ENCODE measurements at regions not wholly inside any gene's neighbourhood (a gene's known extent, or its start where the extent isn't known, plus 50 kb on each side); places are given as distances from the start of the nearest gene placed in this dataset.

- TF ChIP-seq, protein P1, sequence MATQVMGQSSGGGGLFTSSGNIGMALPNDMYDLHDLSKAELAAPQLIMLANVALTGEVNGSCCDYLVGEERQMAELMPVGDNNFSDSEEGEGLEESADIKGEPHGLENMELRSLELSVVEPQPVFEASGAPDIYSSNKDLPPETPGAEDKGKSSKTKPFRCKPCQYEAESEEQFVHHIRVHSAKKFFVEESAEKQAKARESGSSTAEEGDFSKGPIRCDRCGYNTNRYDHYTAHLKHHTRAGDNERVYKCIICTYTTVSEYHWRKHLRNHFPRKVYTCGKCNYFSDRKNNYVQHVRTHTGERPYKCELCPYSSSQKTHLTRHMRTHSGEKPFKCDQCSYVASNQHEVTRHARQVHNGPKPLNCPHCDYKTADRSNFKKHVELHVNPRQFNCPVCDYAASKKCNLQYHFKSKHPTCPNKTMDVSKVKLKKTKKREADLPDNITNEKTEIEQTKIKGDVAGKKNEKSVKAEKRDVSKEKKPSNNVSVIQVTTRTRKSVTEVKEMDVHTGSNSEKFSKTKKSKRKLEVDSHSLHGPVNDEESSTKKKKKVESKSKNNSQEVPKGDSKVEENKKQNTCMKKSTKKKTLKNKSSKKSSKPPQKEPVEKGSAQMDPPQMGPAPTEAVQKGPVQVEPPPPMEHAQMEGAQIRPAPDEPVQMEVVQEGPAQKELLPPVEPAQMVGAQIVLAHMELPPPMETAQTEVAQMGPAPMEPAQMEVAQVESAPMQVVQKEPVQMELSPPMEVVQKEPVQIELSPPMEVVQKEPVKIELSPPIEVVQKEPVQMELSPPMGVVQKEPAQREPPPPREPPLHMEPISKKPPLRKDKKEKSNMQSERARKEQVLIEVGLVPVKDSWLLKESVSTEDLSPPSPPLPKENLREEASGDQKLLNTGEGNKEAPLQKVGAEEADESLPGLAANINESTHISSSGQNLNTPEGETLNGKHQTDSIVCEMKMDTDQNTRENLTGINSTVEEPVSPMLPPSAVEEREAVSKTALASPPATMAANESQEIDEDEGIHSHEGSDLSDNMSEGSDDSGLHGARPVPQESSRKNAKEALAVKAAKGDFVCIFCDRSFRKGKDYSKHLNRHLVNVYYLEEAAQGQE (IDR thresholded peaks at IDR 0.05; ENCODE audit: low read depth) = no peak
- TF ChIP-seq TCF12 (IDR thresholded peaks at IDR 0.05; ENCODE audit: low read depth) = no peak
Observed at GRCh38 chr4:111011458-111011857, 388.6 kb upstream of the PITX2 start.

DNA sequence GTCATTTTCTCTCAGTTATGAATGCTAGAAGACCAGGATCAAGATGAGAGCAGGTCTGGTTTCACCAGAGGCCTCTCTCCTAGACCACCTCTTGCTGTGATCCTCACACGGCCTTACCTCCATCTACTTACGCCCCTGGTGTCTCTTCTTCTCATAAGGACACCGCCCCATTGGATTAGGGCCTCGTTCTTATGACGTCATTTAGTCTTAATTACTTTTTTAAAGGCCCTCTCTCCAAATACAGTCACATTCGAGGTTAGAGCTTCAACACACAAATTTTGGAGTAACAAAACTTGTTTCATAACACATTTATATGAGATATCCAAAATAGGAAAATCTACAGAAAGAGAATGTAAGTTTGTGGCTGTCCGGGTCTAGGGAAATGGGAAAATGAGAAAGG, 391.0 kb upstream of the PITX2 start:
- no peak for TF ChIP-seq NFIC (IDR thresholded peaks at IDR 0.05)
- TF ChIP-seq, protein P1 (IDR thresholded peaks at IDR 0.05; ENCODE audit: low read depth) = no peak
- no peak for TF ChIP-seq YY1 (IDR thresholded peaks at IDR 0.05; ENCODE audit: low read depth)
- no peak for TF ChIP-seq ZBTB7A (IDR thresholded peaks at IDR 0.05; ENCODE audit: low read depth)
- no peak for TF ChIP-seq CEBPB (IDR thresholded peaks at IDR 0.05)
- TF ChIP-seq, protein P2, sequence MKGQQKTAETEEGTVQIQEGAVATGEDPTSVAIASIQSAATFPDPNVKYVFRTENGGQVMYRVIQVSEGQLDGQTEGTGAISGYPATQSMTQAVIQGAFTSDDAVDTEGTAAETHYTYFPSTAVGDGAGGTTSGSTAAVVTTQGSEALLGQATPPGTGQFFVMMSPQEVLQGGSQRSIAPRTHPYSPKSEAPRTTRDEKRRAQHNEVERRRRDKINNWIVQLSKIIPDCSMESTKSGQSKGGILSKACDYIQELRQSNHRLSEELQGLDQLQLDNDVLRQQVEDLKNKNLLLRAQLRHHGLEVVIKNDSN (IDR thresholded peaks at IDR 0.05) = no peak
- no peak for TF ChIP-seq MAX (IDR thresholded peaks at IDR 0.05)
- no peak for TF ChIP-seq FOXM1 (IDR thresholded peaks at IDR 0.05; ENCODE audit: borderline replicate concordance, low read depth)
- TF ChIP-seq TCF12 (IDR thresholded peaks at IDR 0.05; ENCODE audit: low read depth) = no peak
- no peak for TF ChIP-seq EGR1 (IDR thresholded peaks at IDR 0.05)
- no peak for TF ChIP-seq TAF1 (IDR thresholded peaks at IDR 0.05; ENCODE audit: low read depth)

GRCh38 chr4:111014537-111014936, 391.7 kb upstream of the PITX2 start:
- TF ChIP-seq, protein P2 (IDR thresholded peaks at IDR 0.05) = no peak
- TF ChIP-seq EGR1 (IDR thresholded peaks at IDR 0.05) = no peak
- TF ChIP-seq NFIC (IDR thresholded peaks at IDR 0.05) = no peak
- no peak for TF ChIP-seq RAD21 (IDR thresholded peaks at IDR 0.05; ENCODE audit: low read depth)
- TF ChIP-seq FOXM1 (IDR thresholded peaks at IDR 0.05; ENCODE audit: borderline replicate concordance, low read depth) = no peak
- TF ChIP-seq CREB1 (IDR thresholded peaks at IDR 0.05; ENCODE audit: low read depth) = no peak
- TF ChIP-seq YY1 (IDR thresholded peaks at IDR 0.05; ENCODE audit: low read depth) = no peak
- TF ChIP-seq, protein P1 (IDR thresholded peaks at IDR 0.05; ENCODE audit: low read depth) = no peak
- TF ChIP-seq TEAD4 (IDR thresholded peaks at IDR 0.05) = no peak
- TF ChIP-seq ZBTB7A (IDR thresholded peaks at IDR 0.05; ENCODE audit: low read depth) = no peak
- no peak for TF ChIP-seq TAF1 (IDR thresholded peaks at IDR 0.05; ENCODE audit: low read depth)

DNA sequence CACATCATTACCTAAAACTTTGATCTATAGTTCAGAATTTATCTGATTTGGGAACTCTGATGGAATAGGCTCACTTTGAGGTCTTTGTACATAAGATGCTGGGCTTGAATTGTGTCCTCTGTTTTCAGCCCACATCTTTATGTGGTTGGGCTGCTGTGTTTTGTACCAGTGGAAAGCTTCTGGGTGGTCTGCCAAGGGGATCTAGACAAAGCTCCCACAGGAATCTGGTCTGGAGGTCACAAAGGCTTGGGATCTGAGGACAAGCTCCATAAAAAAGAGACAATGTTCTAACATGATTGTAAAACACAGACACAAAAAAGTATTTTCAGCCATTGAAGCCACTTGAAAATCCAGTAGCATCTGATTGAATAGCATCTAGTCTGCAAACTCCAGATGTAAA, 393.5 kb upstream of the PITX2 start:
- TF ChIP-seq TAF1 (IDR thresholded peaks at IDR 0.05; ENCODE audit: low read depth) (no peak), YY1 (IDR thresholded peaks at IDR 0.05; ENCODE audit: low read depth) (no peak), TCF12 (IDR thresholded peaks at IDR 0.05; ENCODE audit: low read depth) (no peak), ZBTB7A (IDR thresholded peaks at IDR 0.05; ENCODE audit: low read depth) (no peak), EGR1 (IDR thresholded peaks at IDR 0.05) (no peak), RAD21 (IDR thresholded peaks at IDR 0.05; ENCODE audit: low read depth) (no peak), CEBPB (IDR thresholded peaks at IDR 0.05) (no peak), CREB1 (IDR thresholded peaks at IDR 0.05; ENCODE audit: low read depth) (no peak), NFIC (IDR thresholded peaks at IDR 0.05) (no peak), TEAD4 (IDR thresholded peaks at IDR 0.05) (no peak), MAX (IDR thresholded peaks at IDR 0.05) (no peak), EP300 (IDR thresholded peaks at IDR 0.05; ENCODE audit: borderline replicate concordance) (no peak), FOXM1 (IDR thresholded peaks at IDR 0.05; ENCODE audit: borderline replicate concordance, low read depth) (no peak)
- TF ChIP-seq, protein P1 (IDR thresholded peaks at IDR 0.05; ENCODE audit: low read depth) = no peak
- TF ChIP-seq, protein P2 (IDR thresholded peaks at IDR 0.05) = no peak

Measured in Ishikawa (cell line).